ENCODE measurements at regions not wholly inside any gene's neighbourhood (a gene's known extent, or its start where the extent isn't known, plus 50 kb on each side); places are given as distances from the start of the nearest gene placed in this dataset.
"Not testable (repeated sequence)": the region's sequence is repeated elsewhere in the genome, so short reads cannot be mapped to it uniquely, and the experiment has no call there.

DNA sequence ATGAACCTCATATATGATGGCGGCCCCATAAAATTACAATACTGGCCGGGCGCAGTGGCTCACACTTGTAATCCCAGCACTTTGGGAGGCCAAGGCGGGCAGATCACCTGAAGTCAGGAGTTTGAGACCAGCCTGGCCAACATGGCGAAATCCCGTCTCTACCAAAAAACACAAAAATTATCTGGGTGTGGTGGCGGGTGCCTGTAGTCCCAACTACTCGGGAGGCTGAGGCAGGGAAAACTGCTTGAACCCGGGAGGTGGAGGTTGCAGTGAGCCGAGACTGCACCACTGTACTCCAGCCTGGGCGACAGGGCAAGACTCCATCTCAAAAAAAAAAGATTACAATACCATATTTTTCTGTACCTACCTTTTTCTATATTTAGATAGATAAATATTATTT, 1345.5 kb downstream of the BRD1 start:
- not testable (repeated sequence) for DNase-seq

DNA sequence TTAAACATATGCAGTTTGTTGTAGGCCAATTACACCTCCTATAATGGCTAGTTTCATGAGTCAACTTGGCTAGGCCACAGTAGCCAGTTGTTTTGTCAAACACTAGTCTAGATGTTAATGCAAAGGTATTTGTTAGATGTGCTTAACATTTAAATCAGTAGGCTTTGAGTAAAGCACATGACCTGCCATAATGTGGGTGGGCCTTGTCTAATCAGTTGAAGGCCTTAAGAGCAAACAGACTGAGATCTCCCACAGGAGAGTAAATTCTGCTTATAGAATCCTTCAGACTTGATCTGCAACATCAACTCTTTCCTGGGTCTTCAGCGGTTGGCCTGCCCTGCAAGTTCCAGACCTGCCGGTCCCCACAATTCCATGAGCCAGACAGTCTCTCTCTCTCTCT, 1345.9 kb downstream of the BRD1 start:
- no peak for DNase-seq

DNA sequence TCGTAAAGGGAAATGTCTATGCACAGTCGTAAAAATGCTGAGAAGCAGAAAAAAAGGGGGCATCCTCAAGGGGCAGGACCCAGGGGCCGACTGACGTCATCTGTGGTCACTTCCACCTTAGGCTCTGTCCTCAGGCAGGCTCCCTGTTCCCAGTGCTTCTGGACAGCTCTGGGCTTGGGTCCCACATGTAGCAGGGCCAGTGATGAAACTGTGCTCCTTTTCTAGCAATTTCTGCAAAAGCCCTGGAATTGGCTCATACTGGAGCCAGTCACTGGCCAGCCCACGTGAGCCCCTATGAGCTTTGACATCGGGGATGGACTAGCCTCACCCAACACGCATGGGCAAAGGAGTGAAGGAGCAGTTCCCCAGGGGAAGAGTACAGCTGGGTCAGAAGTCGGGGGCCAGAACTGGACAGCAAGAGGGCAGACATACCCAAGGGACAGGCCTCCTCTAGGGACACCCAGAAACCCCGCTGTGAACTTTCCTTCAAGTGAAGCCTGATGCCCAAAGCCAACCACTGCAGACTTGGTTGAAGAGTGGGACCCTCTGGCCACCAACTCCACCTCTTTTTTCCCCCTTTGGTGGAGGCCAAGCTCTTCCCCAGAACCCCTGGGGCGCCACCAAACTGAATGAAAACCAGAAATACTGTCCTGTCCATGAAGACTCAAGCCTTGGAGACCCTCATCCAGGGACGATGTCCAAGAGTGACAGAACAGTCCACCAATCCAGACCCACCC, 1349.0 kb downstream of the BRD1 start:
- DNase-seq, result no peak

DNA sequence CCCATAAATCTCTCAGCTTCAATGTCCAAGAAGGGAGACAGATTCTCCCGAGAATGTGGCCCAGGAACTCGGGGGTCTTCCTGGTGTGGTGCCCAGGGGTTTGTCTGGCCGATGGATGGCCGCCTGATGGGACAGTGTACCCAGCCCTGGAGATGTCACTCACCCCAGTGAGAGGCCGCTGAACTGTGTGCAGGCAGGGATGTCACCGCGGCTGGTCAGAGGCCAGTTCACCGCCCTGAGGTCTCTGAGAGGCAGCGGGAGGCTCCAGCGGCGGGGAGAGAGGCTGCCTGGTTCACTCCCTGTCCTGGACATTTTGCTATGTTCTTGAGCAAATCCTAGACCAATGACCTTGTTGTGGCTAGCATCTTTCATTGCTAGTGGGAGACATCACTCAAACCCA, 1349.5 kb downstream of the BRD1 start:
- DNase-seq, result no peak

DNA sequence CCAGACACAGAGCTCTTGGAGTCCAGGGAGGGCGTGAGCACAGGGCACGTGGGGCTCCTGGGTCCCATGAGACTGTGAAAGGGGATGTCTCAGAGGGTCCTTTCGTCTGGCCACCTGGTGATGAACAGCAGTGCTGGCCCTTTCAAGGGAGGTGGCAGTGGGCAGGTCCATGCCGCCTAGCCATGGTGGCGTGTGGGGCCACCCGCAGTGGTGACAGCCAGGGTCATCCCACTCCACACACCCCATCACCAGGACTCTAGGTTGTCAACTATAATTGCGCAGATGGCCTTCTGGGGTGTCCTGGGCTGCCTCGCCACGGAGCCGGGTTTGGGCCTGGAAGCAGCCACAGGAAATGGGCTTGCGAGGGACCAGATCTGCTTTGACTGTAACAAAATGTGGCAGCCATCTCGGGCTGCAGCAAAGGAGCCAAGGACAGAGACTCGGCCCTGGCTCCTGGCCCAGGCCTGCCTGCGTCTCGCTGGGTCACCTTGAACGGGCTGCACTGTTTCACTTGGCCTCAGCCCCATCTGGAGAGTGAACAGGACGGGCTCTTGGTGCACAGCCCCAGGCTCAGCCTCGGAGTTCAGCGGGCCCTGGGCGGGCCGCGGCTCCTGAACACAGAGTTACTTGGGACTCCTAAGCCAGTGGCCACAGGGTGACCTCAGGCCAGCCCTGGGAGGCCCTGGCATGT, 1350.5 kb downstream of the BRD1 start:
- no peak for DNase-seq

DNA sequence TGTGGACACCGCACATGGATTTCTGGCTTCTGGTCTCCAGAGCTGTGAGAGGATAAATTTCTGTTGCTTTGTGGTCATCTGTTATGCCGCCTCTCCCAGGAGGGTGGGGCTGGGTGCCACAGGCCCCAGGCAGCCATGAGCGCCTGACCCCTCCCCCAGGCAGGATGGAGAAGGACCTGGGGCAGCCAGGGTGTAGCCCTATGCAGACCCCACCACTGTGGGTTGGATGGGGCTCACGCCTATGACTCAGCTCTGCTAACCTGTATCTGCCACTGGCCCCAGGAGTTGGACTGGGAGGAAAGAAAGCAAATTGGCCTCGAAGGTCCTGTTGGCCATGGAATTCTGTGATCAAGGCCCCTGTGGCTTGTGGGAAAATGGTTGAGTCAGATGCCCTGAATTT, 1351.1 kb downstream of the BRD1 start:
- DNase-seq, result no peak

DNA sequence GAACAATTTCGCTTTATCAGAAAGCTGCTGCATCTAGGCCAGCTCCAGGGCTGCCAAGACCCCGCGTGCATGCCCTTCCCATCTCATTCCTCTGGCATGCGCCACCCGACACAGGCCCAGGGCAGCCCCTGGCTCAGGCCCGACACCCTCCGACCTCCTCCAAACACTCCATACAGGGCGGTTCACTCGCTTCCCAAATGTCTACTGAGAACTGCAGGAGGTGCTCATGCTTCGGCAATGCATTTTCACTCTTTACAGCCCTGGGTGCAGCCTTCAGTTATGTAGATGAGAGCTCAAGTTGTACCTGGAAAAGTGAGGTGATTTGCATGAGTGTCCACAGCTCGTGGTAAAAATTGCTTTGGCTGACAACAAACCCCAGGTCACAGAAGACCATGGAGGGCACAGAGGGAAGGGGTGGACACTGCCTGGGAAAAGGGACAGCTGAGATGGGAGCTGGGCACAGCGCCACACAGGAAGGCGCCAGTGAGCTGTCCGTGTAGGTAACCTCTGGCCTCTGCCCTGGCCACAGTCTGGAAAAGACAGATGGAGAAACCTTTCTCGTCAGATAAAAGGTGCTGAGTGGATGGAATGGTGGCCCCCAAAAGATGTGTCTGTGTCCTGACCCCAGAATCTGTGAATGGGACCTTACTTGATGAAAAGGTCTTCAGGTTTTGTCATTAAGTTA, 1351.9 kb downstream of the BRD1 start:
- no peak for DNase-seq

DNA sequence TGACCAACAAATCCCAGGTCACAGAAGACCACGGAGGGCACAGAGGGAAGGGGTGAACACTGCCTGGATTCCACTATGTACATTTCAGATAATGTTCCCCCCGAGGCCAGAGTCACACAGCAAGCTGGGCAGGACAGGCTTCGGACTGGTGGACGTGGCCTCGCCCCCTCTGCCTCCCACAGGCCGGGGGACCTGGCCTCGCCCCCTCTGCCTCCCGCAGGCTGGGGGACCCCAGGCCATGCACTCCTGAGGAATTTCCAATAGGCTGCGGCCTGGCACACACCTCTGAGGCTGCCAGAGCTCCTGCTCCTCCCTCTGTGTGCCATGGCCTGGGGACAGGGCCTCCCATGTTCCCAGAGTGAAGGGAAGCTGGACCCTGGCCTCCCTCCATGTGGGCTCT, 1352.8 kb downstream of the BRD1 start:
- DNase-seq, result no peak

DNA sequence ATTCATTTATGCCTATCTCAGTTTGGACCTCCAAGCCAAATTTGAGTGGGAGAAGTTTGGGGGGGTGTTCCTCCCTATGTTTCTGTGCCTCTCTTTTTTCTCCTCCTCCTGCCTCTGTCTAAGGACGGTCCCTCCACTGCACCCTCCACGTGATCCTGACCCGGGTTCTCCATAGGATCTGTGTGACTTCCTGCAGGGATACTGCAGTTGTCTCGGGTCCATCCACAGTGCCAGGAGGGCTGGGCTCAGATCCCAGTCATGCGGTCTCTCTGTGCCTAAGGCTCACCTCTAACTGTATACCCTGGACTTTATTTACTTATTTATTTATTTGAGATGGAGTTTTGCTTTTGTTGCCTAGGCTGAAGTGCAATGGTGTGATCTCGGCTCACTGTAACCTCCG, 1354.5 kb downstream of the BRD1 start:
- DNase-seq, result no peak

DNA sequence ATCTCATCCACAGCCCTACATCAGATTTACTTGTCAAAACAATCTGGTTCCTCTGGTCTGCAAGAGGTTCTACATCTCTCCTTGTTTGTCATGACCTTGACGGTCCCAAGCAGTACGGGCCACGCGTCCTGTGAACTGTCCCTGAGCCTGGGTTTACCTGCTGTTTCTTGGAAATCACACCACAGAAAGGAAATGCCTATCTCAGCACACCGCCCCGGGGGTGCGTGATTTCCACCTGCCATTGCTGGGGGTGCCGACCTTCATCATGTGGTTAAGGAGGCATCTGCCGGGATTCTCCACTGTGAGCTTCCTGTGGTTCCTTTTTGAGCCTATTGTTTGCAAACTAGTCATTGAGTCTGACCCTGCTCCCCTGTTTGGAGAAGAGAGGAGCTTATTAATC, 1363.4 kb downstream of the BRD1 start:
- DNase-seq, result no peak

DNA sequence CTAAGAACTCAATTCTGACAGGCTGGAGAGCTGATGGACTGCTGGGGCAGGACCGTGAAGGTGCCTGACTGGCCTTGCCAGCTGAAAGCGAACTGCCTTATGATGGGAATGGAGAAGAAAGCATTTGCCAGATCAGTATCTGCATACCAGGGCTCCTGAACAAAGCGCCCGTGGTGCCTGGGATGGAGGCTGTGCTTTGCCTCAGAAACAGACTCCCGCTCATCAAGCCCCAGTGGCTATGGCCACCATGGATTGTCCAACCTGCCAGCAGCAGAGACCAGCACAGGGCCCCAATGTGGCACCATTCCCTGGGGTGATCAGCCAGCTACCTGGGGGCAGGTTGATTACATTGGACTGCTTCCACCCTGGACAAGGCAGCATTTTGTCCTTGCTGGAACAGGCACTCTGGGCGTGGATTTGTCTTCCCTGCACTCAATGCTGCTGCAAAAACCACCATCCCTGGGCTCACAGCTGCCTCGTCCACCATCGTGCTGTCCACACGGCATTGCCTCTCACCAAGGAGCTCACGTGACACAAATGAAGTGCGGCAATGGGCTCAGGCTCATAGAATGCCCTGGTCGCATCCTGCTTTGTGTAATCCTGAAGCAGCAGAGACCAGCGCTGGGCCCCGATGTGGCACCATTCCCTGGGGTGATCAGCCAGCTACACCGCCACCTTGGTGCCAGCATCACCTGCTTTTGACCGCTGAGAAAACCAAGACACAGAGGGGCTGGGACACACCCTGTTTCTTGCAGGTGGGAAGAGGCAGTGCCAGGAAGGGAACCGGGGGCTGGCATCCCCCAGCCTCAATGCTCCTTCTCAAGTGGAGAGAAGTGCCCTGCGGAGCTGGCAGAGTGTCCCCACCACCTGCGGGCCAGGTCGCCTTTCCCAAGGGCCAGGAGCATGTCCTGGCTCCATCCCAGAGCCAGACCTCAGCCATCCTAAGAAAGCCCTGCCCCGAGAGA, 1367.5 kb downstream of the BRD1 start:
- DNase-seq, result no peak

DNA sequence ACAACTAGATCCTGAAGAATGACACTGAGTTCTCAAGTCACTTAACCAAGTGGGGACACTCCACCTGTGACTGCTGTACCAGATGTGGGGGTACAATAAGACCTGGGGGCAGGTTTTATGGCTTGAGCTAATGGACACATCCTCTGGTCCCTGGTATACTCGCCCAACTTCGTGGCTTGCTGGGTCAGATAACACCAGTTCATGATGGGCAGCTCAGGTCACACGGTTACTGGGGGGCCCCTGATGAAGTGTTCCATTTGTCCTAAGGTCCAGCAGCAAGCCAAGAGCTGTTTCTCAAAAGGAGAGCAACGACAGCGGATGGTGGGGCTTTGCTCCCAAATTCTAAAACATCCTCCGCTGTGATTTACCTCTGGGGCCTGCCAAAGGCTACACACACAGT, 1368.4 kb downstream of the BRD1 start:
- no peak for DNase-seq

DNA sequence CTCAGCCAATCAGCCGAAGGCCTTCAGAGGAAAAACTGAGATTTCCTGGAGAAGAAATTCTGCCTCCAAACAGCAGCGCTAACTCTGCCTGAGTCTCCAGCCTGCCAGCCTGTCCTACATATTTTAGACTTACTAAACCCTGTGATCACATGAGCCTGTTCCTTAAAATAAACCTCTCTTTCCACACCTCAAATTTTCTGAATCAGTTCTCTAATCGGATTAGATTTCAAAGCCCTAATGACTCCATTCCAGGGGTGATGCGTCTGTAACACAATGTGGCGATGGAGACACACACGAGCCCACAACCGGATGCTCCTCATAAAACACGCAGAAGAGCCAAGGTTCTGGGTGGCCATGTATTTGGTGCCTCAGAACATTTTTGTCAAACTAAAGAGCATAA, 1371.2 kb downstream of the BRD1 start:
- DNase-seq, result no peak

DNA sequence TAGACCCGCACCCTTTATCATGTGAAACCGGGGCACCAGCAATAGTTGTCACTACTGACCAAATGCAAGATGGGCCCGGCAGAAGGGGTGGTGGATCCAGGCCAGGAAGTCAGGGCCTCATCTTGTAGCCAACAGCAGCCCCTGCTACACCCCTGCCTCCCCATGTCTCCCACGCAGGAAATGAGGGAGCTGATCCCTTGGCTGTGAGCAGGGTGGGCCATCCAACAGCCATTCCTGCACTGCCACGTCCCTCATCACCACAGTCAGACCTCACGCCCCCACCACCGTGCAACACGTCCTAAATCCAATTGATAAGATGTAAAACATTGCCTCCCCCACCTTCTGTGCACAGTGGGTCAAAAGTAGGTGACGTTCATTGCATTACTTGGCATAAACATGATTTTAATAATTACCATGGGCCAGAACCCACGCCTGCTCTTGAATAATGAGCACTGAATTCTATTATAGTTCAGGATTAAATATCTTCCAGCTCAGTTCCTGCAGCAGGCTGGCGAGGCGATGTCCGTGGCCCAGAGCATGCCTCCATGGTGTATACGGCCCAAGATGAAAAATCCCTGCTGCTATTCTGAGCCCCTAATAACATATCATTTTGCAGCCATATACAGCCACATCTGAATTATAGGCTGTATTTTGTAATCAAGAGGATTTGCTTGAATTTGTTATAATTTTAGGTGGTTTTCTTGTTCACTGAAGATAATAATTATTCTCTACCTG, 1373.8 kb downstream of the BRD1 start:
- DNase-seq, result no peak

DNA sequence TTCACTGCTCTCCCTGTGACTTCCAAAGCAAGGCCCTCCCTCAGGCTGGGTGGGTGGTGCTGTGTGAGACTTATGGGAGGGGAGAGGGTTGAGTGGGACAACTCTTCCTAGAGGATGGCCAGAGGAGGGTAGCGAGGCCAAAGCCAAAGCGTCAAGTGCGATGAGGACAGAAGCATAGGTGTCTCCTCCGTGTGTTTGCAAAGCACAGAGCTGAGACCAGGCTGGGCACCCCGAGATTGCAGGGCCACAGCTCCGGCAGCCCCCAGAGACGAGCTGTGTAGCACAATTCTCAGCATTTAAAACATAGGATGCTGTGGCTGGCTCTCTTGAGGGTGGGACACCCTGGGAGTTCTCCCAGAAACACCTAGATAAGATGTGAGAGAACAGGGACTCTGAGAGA, 1374.5 kb downstream of the BRD1 start:
- no peak for DNase-seq

DNA sequence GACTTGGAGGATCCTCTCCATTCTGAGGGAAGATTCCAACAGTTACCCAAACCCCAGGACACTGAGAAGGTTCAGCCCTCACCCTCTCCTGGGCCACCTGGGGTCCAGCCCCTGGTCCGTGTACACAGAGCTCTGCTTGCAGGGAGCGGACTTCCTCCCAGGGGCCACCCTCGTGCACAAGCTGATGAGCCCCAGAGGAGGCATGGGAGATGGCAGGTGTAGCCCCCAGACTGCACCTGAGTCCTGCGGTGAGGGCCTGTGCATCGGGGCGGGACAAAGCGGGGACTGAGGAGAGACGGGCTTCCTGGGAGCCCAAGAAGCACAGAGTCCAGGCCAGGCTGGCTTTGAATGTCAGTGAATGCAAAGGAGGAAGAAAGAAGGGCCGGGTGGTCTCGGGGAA, 1374.9 kb downstream of the BRD1 start:
- no peak for DNase-seq

DNA sequence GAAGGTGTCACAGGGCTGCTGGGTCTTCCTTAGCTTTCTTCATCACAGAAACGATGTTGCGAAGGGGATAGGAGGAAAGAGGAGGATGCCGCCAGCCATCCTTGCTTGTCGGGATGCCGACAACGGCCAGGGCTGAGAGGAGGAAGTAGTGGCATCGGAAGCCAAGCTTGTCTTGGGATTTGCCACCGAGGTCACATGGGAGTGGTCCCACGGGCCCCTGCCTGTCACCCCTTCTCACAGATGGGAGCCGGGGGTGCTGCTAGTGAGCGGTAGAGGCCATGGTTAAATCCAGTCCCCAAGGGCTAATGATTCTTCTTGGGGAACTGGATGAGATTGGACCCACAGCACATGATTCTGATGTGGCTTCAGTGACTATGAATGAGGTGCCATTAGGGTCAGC, 1375.8 kb downstream of the BRD1 start:
- DNase-seq, result no peak

DNA sequence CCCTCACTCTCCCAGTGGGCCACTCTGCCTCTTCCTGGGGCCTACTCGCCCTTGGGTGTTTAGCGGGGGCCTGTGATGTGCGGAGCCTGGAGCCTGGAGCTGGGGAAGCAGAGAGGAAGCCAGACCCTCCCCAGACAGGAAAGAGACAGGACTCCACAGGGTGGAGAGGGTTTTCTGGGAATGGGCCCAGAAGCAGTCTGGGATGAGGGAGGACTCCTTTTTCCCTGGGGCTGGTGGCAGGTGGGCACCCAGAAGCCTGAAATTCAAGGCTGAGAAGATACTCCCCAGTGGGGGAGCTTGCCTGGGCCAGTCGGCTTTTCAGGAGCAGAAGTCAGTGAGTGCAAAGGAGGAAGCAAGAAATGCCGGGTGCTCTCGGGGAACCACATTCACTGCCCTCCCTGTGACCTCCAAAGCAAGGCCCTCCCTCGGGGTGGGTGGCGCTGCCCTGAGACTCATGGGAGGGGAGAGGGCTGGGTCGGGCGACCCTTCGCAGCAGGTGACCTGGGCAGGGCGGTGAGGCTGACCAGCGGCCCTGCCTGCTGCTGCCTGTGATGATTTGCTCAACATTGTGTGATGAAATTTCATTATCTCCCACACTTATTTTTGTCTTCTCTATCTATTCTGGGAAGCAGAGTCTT, 1377.4 kb downstream of the BRD1 start:
- DNase-seq, result no peak

DNA sequence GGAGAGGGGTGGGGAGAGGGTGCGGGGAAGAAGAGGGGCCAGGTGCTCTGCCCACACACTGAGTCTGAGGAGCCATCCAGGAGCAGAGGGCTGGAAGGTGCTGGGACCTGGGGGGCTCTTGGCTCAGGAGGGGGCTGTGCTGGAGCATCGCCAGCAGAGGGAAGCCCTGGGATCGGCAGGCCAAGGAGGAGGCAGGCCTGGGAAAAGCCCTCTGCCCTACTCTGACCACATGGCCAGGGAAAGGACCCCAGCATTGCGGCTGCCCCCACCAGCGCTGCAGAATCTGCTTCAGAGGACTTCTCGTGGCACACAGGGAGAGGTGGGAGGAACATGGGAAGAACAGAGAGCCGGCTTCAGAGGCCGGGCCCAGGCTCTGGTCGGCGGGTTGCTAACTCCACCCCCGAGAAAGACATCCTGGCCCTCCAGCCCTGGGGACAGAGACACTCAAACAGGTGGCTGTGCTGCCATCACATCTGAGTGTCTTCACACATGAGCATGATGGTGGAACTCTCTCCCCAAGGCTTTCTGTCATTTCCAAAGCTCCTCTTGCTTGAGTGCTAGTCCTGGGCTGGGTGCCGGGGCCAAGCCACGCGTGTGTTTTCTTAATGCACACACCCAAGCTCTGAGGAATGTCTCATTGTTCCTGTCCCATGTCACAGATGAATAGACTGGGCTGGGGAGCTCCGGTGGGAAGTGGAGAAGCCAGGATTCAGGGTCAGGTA, 1378.0 kb downstream of the BRD1 start:
- DNase-seq, result no peak

DNA sequence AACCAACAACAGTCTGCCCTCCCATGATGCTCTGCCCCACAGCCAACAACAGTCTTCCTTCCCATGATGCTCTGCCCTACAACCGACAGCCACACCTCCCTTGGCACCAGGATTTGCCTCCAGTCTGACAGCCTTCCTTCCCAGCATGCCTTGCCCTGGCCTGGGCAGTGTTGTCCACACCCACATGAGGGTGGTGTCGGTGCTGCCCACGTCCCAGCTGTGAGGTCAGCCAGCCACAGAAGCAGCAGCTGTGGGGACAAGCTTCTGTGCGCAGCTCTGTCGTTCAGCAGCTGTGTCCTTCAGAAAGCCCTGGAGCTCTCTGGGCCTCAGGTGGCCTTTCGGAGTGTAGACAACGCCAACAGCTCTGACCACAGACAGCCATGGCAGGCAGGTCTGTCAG, 1378.9 kb downstream of the BRD1 start:
- no peak for DNase-seq

Measured in CD4-positive, alpha-beta T cell treated with Interleukin-17A for 4 hours (primary cell).